Esophagus squamous epithelium (tissue), 5 donors: ENCODE measurements at regions not wholly inside any gene's neighbourhood (a gene's known extent, or its start where the extent isn't known, plus 50 kb on each side); places are given as distances from the start of the nearest gene placed in this dataset.

Source experiments
- DNase-seq: peaks from one replicate; lab custom pipeline; 2025; lab: John Stamatoyannopoulos, UW
- H3K27ac ChIP-seq, 4 donors: fragments of 200-600 bp; sonication (generic); one replicate each; pipeline ENCODE4 v1.5.1; 2016 to 2019; ENCODE audit warnings: mild to moderate bottlenecking in 1 of 4
- H3K27me3 ChIP-seq, 4 donors: fragments of 200-600 bp; sonication (generic); 1 replicate in 3 of 4; 2 replicates in 1 of 4; pipeline versions ENCODE4 v1.5.1 to v1.6.0; 2017 to 2021; ENCODE audit warnings: antibody characterized with exemption in 1 of 4
- H3K36me3 ChIP-seq, 3 donors: fragments of 200-600 bp; sonication (generic); one replicate each; pipeline ENCODE4 v1.5.1; 2016 to 2019
- H3K4me1 ChIP-seq, 3 donors: fragments of 200-600 bp; sonication (generic); one replicate each; pipeline ENCODE4 v1.5.1; 2017 to 2019
- H3K4me3 ChIP-seq, 4 donors: fragments of 200-600 bp; sonication (generic); 1 replicate in 3 of 4; 2 replicates in 1 of 4; pipeline ENCODE4 v1.5.1; 2016 to 2019; ENCODE audit warnings: mild to moderate bottlenecking in 2 of 4, moderate library complexity in 1 of 4
- H3K9me3 ChIP-seq, 3 donors: fragments of 200-600 bp; sonication (generic); one replicate each; pipeline ENCODE4 v1.5.1; 2016 to 2019
- CTCF ChIP-seq, 6 experiments: fragments of 450-650 bp in 4 of 6; fragments of 200-600 bp in 2 of 6; sonication (generic) in 2 of 6; IDR thresholded peaks; one replicate each; pipeline ENCODE4 v1.5.1; 2016 to 2019; ENCODE audit warnings: antibody characterized with exemption in 6 of 6, mild to moderate bottlenecking in 4 of 6, moderate library complexity in 4 of 6
- POLR2A ChIP-seq, 4 donors: fragments of 450-650 bp; IDR thresholded peaks; one replicate each; pipeline ENCODE4 v1.6.1; 2017; ENCODE audit warnings: antibody characterized with exemption in 4 of 4, mild to moderate bottlenecking in 4 of 4, moderate library complexity in 3 of 4
- WGBS, 2 donors: methylation state at CpG; one replicate each; pipeline ENCODE4 v1.1.5; 2018; 5-methylcytosine and 5-hydroxymethylcytosine counted together
- intact Hi-C: fragments of 100-400 bp; cut with DNase I; formaldehyde crosslinking; loops from one replicate; pipeline ENCODE4 v1.15.0; 2022
- donor health status: DM: yes; HTN: yes; CAD: no.

DNA sequence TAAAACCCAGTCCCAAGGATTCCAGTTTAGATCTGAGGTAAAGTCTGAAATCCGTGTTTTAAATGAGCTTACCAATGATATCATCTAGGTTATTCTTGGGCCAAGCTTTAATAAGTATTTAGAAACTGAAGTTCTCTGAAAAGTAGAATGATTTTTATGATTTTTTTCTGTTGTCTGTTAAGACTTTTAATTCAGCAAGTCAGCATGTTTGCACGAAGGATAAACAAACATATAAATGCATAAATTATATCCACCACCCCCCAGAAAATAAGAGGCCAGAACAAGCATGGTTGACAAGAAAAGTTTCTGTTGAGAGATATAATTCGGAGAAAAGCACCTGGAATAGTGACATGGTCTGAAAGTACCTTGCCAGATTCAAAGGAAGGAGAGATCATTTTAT is 655.7 kb downstream of the NOVA1 start:
- H3K4me3 ChIP-seq: no peak overlapping the region
- no peaks in the 10 kb centered on the region for H3K27me3 ChIP-seq
- no peak overlapping the region for H3K27ac ChIP-seq
- intact Hi-C loops: no loop called here
- TF ChIP-seq CTCF (IDR thresholded peaks at IDR 0.05) (no peak), POLR2A (IDR thresholded peaks at IDR 0.05) (no peak)
- no peaks in the 10 kb centered on the region for H3K36me3 ChIP-seq
- H3K4me1 ChIP-seq: no peaks in the 10 kb centered on the region
- 57 to 65% methylated on average over 3 of the region's 3 CpGs for WGBS, 2 donors
- H3K9me3 ChIP-seq: no peaks in the 10 kb centered on the region
- no peak for DNase-seq

DNA sequence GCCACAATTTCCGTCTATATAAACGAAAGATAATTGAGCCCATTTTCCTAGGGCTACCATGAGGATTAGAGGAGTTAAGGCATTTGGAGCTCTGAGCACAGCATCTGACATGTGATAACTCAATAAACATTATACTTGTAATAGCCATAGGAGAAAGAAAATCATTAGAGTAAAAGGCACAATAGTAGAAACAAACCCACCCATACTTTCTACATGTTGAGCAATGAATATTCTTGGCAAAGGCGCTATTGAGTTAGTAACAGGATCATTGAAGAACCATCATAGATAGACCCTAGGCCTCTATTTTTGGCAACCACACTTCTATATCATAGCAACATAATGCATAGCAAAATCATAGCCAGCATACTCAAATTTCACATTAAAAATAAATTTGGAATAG is 664.1 kb downstream of the NOVA1 start:
- TF ChIP-seq POLR2A (IDR thresholded peaks at IDR 0.05): no peak
- no peak for TF ChIP-seq CTCF (IDR thresholded peaks at IDR 0.05)
- no peak overlapping the region for H3K4me3 ChIP-seq
- DNase-seq: no peak
- H3K27me3 ChIP-seq: no peaks in the 10 kb centered on the region
- no peaks in the 10 kb centered on the region for H3K36me3 ChIP-seq
- no peak overlapping the region for H3K27ac ChIP-seq
- WGBS, 2 donors: 43 to 56% methylated on average over 3 of the region's 3 CpGs
- no peaks in the 10 kb centered on the region for H3K9me3 ChIP-seq
- intact Hi-C loops: no loop called here
- no peaks in the 10 kb centered on the region for H3K4me1 ChIP-seq

DNA sequence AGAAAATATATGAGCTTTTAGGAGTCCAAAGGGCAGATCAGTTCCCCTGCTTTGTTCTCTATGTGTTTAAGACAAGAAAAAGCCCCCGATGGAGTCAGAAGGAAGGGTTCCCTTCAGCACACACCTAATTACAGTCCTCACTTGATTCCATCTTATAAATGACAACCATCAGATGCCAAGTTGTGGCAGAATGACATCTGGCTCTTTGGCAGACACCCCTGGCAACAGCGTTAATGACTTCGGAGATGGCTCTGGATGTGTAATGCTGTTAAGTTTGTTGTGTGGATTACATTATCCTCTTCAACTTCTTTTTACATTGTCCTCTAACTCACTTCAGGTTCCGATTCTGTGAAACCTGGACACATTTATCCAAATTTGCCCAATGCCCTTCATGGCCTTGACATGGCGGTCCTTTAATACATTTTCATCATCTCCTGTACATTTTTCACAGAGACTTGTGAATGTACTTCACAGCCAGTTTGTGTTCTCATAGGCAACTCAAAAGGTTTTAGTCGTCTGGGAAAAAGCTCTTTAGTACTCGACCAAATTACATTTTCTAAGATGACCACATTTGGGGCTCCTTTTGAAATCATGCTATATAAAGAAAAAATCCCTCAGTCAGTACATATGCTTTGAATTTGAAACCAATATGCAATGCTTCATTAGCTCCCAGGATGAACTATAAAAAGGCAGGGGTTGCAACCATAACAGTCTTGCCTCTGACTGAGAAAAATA is 667.8 kb downstream of the NOVA1 start:
- Histone ChIP-seq H3K9me3 (no peaks in the 10 kb centered on the region), H3K27ac (no peak overlapping the region), H3K36me3 (no peaks in the 10 kb centered on the region), H3K27me3 (no peaks in the 10 kb centered on the region), H3K4me1 (no peaks in the 10 kb centered on the region), H3K4me3 (no peak overlapping the region)
- no peak for DNase-seq
- TF ChIP-seq POLR2A (IDR thresholded peaks at IDR 0.05) (no peak), CTCF (IDR thresholded peaks at IDR 0.05) (no peak)
- intact Hi-C loops: no loop called here
- 78 to 82% methylated on average over 7 of the region's 7 CpGs for WGBS, 2 donors

DNA sequence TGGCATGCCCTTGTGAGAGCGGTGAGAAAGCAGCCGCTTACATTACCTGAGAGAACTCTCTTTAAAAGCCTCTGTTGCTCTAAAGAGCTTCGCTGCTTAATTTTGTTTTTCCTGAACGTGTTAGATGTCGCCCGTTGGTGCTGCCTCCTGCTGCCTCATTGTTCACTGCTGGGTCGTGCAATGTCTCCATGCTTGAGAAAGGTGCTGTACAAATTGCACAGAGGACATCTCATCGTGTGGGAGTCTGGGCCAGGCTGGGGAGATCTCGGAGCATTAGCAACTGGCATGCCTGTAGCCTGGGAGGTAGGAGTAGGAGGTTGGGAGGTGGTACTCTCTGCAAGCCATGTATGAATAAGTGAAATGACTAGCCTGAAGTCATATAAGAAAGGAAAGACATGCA is 686.0 kb downstream of the NOVA1 start:
- H3K9me3 ChIP-seq: no peaks in the 10 kb centered on the region
- no peak overlapping the region for H3K27ac ChIP-seq
- H3K27me3 ChIP-seq: no peaks in the 10 kb centered on the region
- WGBS, 2 donors: 77 to 89% methylated on average over 8 to 9 of the region's 9 CpGs
- intact Hi-C loops: no loop called here
- no peak for TF ChIP-seq CTCF (IDR thresholded peaks at IDR 0.05)
- no peak for TF ChIP-seq POLR2A (IDR thresholded peaks at IDR 0.05)
- no peaks in the 10 kb centered on the region for H3K4me1 ChIP-seq
- no peaks in the 10 kb centered on the region for H3K36me3 ChIP-seq
- no peak for DNase-seq
- no peak overlapping the region for H3K4me3 ChIP-seq

- no peaks in the 10 kb centered on the region for H3K27me3 ChIP-seq
- no peak overlapping the region for H3K4me3 ChIP-seq
- intact Hi-C loops: no loop called here
- no peaks in the 10 kb centered on the region for H3K9me3 ChIP-seq
- no peak for TF ChIP-seq CTCF (IDR thresholded peaks at IDR 0.05)
- TF ChIP-seq POLR2A (IDR thresholded peaks at IDR 0.05): no peak
- no peak overlapping the region for H3K27ac ChIP-seq
- WGBS, 2 donors: 76 to 81% methylated on average over 11 of the region's 11 CpGs
- no peaks in the 10 kb centered on the region for H3K36me3 ChIP-seq
- DNase-seq: no peak
- H3K4me1 ChIP-seq: no peaks in the 10 kb centered on the region
Observed at GRCh38 chr14:25909045-25909747, 688.6 kb downstream of the NOVA1 start.
